OCI-LY3 (cell line): ENCODE measurements at regions not wholly inside any gene's neighbourhood (a gene's known extent, or its start where the extent isn't known, plus 50 kb on each side); places are given as distances from the start of the nearest gene placed in this dataset.

Experiments used
- H2AFZ ChIP-seq: fragments of 200-600, 300-600 bp; shearing (Covaris generic); 2 replicates; pipeline ENCODE4 v1.6.0; 2014; ENCODE audit warnings: antibody characterized with exemption, low read depth, low read length
- H3K27ac ChIP-seq: fragments of 200-600, 300-600 bp; sonication (generic); 2 replicates; pipeline ENCODE4 v1.5.1; 2014; ENCODE audit warnings: mild to moderate bottlenecking, low read length, moderate library complexity, mixed read lengths
- H3K27me3 ChIP-seq: fragments of 200-600, 300-600 bp; sonication (generic); 2 replicates; pipeline ENCODE4 v1.6.1; 2014; ENCODE audit warnings: low read depth, low read length, mixed read lengths
- H3K36me3 ChIP-seq: fragments of 200-600, 300-600 bp; sonication (generic); replicated peaks from 2 replicates; pipeline ENCODE3; 2014; ENCODE audit warnings: low read depth, low read length, mixed read lengths
- H3K4me1 ChIP-seq: fragments of 300-600, 200-600 bp; sonication (generic); 2 replicates; pipeline ENCODE4 v1.6.1; 2014; ENCODE audit warnings: low read length, mixed read lengths
- H3K4me2 ChIP-seq: fragments of 200-600, 300-600 bp; sonication (generic); 2 replicates; pipeline ENCODE4 v1.6.1; 2014; ENCODE audit warnings: low read length, mixed read lengths
- H3K4me3 ChIP-seq: fragments of 300-600, 200-600 bp; sonication (generic); 2 replicates; pipeline ENCODE4 v1.5.1; 2014; ENCODE audit warnings: antibody characterized with exemption, mild to moderate bottlenecking, low read length, moderate library complexity
- H3K79me2 ChIP-seq: fragments of 300-600, 200-600 bp; shearing (Covaris generic); 2 replicates; pipeline ENCODE4 v1.6.1; 2014; ENCODE audit warnings: mild to moderate bottlenecking, low read length, mixed read lengths
- H3K9ac ChIP-seq: fragments of 300-600, 200-600 bp; shearing (Covaris generic); 2 replicates; pipeline ENCODE4 v1.6.0; 2014; ENCODE audit warnings: mild to moderate bottlenecking, low read length, moderate library complexity
- H3K9me3 ChIP-seq: fragments of 200-600, 300-600 bp; shearing (Covaris generic); 2 replicates; pipeline ENCODE4 v1.6.1; 2014; ENCODE audit warnings: low read length, mixed read lengths; ENCODE audit not compliant: insufficient read depth
- H4K20me1 ChIP-seq: fragments of 200-600, 300-600 bp; sonication (generic); 2 replicates; pipeline ENCODE4 v1.6.1; 2016; ENCODE audit warnings: low read length, mixed read lengths; ENCODE audit not compliant: insufficient read depth
- CTCF ChIP-seq: fragments of 200-600, 300-600 bp; sonication (generic); IDR thresholded peaks from 2 replicates; pipeline ENCODE4 v1.5.1; 2014; ENCODE audit warnings: antibody characterized with exemption, low read length, low read depth
- EZH2phosphoT487 ChIP-seq: fragments of 200-600 bp; shearing (Covaris generic); IDR thresholded peaks from 2 replicates; pipeline ENCODE4 v1.6.1; 2018; ENCODE audit warnings: antibody characterized with exemption, mixed run types, low read depth

GRCh38 chr5:57824047-57824446, 341.4 kb upstream of the ACTBL2 start:
- Histone ChIP-seq H3K4me2 (no peak overlapping the region), H3K79me2 (no peaks in the 10 kb centered on the region), H3K27me3 (no peaks in the 10 kb centered on the region), H3K36me3 (no peaks in the 10 kb centered on the region), H3K9ac (no peak overlapping the region), H3K9me3 (no peaks in the 10 kb centered on the region), H2AFZ (no peak overlapping the region), H4K20me1 (no peaks in the 10 kb centered on the region), H3K4me1 (no peaks in the 10 kb centered on the region), H3K4me3 (no peak overlapping the region), H3K27ac (no peak overlapping the region)
- TF ChIP-seq CTCF = no peak
- no peak for TF ChIP-seq EZH2phosphoT487

GRCh38 chr5:57822651-57823050, 340.0 kb upstream of the ACTBL2 start:
- Histone ChIP-seq H2AFZ (no peak overlapping the region), H3K4me3 (no peak overlapping the region), H4K20me1 (no peaks in the 10 kb centered on the region), H3K79me2 (no peaks in the 10 kb centered on the region), H3K4me2 (no peak overlapping the region), H3K27me3 (no peaks in the 10 kb centered on the region), H3K27ac (no peak overlapping the region), H3K4me1 (no peaks in the 10 kb centered on the region), H3K9ac (no peak overlapping the region), H3K9me3 (no peaks in the 10 kb centered on the region), H3K36me3 (no peaks in the 10 kb centered on the region)
- TF ChIP-seq EZH2phosphoT487 = no peak
- no peak for TF ChIP-seq CTCF

GRCh38 chr5:57818397-57818796, 335.8 kb upstream of the ACTBL2 start:
- Histone ChIP-seq H3K4me1 (no peaks in the 10 kb centered on the region), H3K27ac (no peak overlapping the region), H4K20me1 (no peaks in the 10 kb centered on the region), H3K9ac (no peak overlapping the region), H3K79me2 (no peaks in the 10 kb centered on the region), H3K36me3 (no peaks in the 10 kb centered on the region), H3K9me3 (no peaks in the 10 kb centered on the region), H2AFZ (no peak overlapping the region), H3K4me3 (no peak overlapping the region), H3K4me2 (no peak overlapping the region), H3K27me3 (no peaks in the 10 kb centered on the region)
- TF ChIP-seq EZH2phosphoT487 (no peak), CTCF (no peak)

- no peaks in the 10 kb centered on the region for H3K36me3 ChIP-seq
These were observed 335.3 kb upstream of the ACTBL2 start for GRCh38 chr5:57817924-57818323.

More at GRCh38 chr5:57817924-57818323, 335.3 kb upstream of the ACTBL2 start:
- no peak for TF ChIP-seq CTCF
- TF ChIP-seq EZH2phosphoT487 = no peak
- no peak overlapping the region for H3K27ac ChIP-seq
- H3K9me3 ChIP-seq = no peaks in the 10 kb centered on the region
- no peaks in the 10 kb centered on the region for H4K20me1 ChIP-seq
- H3K9ac ChIP-seq = no peak overlapping the region
- no peaks in the 10 kb centered on the region for H3K4me1 ChIP-seq
- H3K27me3 ChIP-seq = no peaks in the 10 kb centered on the region
- H2AFZ ChIP-seq = no peak overlapping the region
- no peak overlapping the region for H3K4me2 ChIP-seq
- H3K4me3 ChIP-seq = no peak overlapping the region
- no peaks in the 10 kb centered on the region for H3K79me2 ChIP-seq
